ENCODE measurements at regions not wholly inside any gene's neighbourhood (a gene's known extent, or its start where the extent isn't known, plus 50 kb on each side); places are given as distances from the start of the nearest gene placed in this dataset.

- TF ChIP-seq CTCF (IDR thresholded peaks at IDR 0.05; ENCODE audit: poor library complexity, severe bottlenecking) (no peak), EZH2 (IDR thresholded peaks at IDR 0.05; ENCODE audit: borderline replicate concordance, insufficient read depth, low read length, poor library complexity, severe bottlenecking) (no peak), MXI1 (conservative IDR thresholded peaks at IDR 0.05; ENCODE audit: poor library complexity, severe bottlenecking) (no peak)
Measured at GRCh38 chr4:112927544-112927943, 121.9 kb upstream of the ANK2 start.

Measured in neural cell (in vitro differentiated cells).